ENCODE measurements at regions not wholly inside any gene's neighbourhood (a gene's known extent, or its start where the extent isn't known, plus 50 kb on each side); places are given as distances from the start of the nearest gene placed in this dataset.

DNA sequence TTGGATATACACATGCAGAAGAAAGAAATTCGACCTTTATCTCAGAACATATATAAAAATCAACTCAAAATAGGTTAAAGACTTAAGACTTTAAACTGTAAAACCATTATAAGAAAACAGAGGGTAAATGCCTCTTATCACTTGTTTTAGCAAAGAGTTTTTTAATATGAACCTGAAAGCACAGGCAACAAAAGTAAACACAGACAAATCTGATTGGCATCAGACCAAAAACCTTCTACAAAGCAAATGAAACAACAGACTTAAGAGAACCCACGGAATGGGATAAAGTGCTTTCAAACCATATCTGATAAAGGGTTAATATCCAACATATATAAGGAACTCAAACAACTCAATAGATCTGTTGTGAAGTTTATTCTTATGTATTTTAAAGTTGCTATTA lies 309.9 kb upstream of the OPRM1 start:
- no peaks in the 10 kb centered on the region for H3K36me3 Mint-ChIP-seq

DNA sequence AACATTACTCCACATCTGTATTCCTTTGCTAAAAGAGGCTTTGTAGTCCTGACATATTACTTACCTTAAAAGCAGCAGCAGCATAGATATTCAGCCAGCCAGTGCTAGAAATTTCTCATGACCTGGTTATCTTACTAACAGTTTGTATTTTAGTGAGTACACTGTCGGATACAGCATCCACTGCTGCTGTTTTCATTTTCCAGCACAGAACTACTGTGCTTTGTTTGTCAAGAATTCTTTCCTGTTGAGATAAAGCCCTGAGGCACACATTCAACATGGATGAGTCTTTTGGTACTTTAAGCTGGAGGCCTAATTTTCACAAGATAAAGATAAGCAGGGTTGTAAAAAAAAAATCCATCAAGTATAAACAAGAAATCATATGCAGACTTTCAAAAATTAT lies 311.2 kb upstream of the OPRM1 start:
- Mint-ChIP-seq H3K4me3 (no peak overlapping the region), H3K27ac (no peak overlapping the region), H3K27me3 (no peaks in the 10 kb centered on the region), H3K36me3 (no peaks in the 10 kb centered on the region), H3K9me3 (peaks cover 0 to 15% (median 4%) of the 10 kb centered on the region in 3 donors), H3K4me1 (no peaks in the 10 kb centered on the region)
- Histone ChIP-seq H3K4me1 (ENCODE audit: control insufficient read depth in 1 of 2, extremely low read depth in 1 of 2, insufficient read depth in 2 of 2, low read length in 2 of 2) (no peaks in the 10 kb centered on the region), H3K4me3 (ENCODE audit: control insufficient read depth in 1 of 2, extremely low read depth in 1 of 2, low read length in 1 of 2) (no peak overlapping the region), H3K9me3 (no peaks in the 10 kb centered on the region), H3K36me3 (ENCODE audit: control insufficient read depth in 2 of 2, extremely low read depth in 1 of 2, insufficient read depth in 1 of 2, low read length in 1 of 2) (no peaks in the 10 kb centered on the region), H3K27ac (ENCODE audit: low read length) (no peak overlapping the region), H3K27me3 (replicated peaks in 1 of 2; ENCODE audit: control insufficient read depth in 2 of 2, extremely low read depth in 1 of 2, insufficient read depth in 2 of 2, low read length in 1 of 2) (no peaks in the 10 kb centered on the region)
- WGBS (ENCODE audit: insufficient coverage) = 20% methylated on average over 1 of the region's 1 CpG
- ATAC-seq (replicated peaks in 1 of 4) (no peak), DNase-seq (no peak)
- ChIA-PET POLR2A (no interaction called here), CTCF (no interaction called here)

More for the DNA sequence above, 309.9 kb upstream of the OPRM1 start:
- Histone ChIP-seq H3K27ac (ENCODE audit: low read length) (no peak overlapping the region), H3K4me3 (ENCODE audit: control insufficient read depth in 1 of 2, extremely low read depth in 1 of 2, low read length in 1 of 2) (no peak overlapping the region), H3K9me3 (no peaks in the 10 kb centered on the region), H3K36me3 (ENCODE audit: control insufficient read depth in 2 of 2, extremely low read depth in 1 of 2, insufficient read depth in 1 of 2, low read length in 1 of 2) (no peaks in the 10 kb centered on the region), H3K4me1 (ENCODE audit: control insufficient read depth in 1 of 2, extremely low read depth in 1 of 2, insufficient read depth in 2 of 2, low read length in 2 of 2) (no peaks in the 10 kb centered on the region), H3K27me3 (replicated peaks in 1 of 2; ENCODE audit: control insufficient read depth in 2 of 2, extremely low read depth in 1 of 2, insufficient read depth in 2 of 2, low read length in 1 of 2) (no peaks in the 10 kb centered on the region)
- peaks cover 0 to 15% (median 4%) of the 10 kb centered on the region in 3 donors for H3K9me3 Mint-ChIP-seq
- H3K4me1 Mint-ChIP-seq = no peaks in the 10 kb centered on the region
- WGBS (ENCODE audit: insufficient coverage) = no CpG with 5 or more reads among the region's 2 CpGs
- H3K27me3 Mint-ChIP-seq = no peaks in the 10 kb centered on the region
- DNase-seq (no peak), ATAC-seq (replicated peaks in 1 of 4) (no peak)
- POLR2A ChIA-PET = no interaction called here
- no peak overlapping the region for H3K27ac Mint-ChIP-seq
- CTCF ChIA-PET = no interaction called here
- H3K4me3 Mint-ChIP-seq = no peak overlapping the region

DNA sequence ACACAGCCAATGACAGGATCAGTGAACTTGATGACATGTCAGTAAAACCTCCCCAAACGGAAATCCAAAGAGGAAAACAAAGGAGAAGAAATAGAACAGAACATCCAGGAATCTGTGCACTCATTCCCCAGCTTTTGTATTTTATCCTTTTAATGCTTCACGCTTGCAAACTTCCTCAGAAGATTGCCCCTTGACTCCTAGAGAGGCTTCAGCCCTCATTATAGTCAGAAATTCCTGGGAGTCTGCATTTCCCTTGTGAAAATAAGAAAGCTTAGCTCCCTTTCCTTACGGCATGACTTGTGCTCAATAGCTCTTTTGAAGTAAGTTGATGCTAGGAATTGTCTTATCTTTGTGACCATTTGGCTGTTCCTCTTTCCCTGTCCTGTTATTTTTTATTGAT lies 313.6 kb upstream of the OPRM1 start:
- Mint-ChIP-seq H3K27ac (no peak overlapping the region), H3K27me3 (no peaks in the 10 kb centered on the region), H3K9me3 (peaks cover 2 to 5% (median 4%) of the 10 kb centered on the region in 3 donors), H3K4me3 (no peak overlapping the region), H3K4me1 (no peaks in the 10 kb centered on the region), H3K36me3 (no peaks in the 10 kb centered on the region)
- H3K4me3 ChIP-seq (ENCODE audit: control insufficient read depth in 1 of 2, extremely low read depth in 1 of 2, low read length in 1 of 2) = no peak overlapping the region
- H3K36me3 ChIP-seq (ENCODE audit: control insufficient read depth in 2 of 2, extremely low read depth in 1 of 2, insufficient read depth in 1 of 2, low read length in 1 of 2) = no peaks in the 10 kb centered on the region
- ChIA-PET CTCF (no interaction called here), POLR2A (no interaction called here)
- H3K4me1 ChIP-seq (ENCODE audit: control insufficient read depth in 1 of 2, extremely low read depth in 1 of 2, insufficient read depth in 2 of 2, low read length in 2 of 2) = no peaks in the 10 kb centered on the region
- H3K27ac ChIP-seq (ENCODE audit: low read length) = no peak overlapping the region
- H3K27me3 ChIP-seq (replicated peaks in 1 of 2; ENCODE audit: control insufficient read depth in 2 of 2, extremely low read depth in 1 of 2, insufficient read depth in 2 of 2, low read length in 1 of 2) = no peaks in the 10 kb centered on the region
- no peak for ATAC-seq (replicated peaks in 1 of 4)
- DNase-seq = no peak
- no peaks in the 10 kb centered on the region for H3K9me3 ChIP-seq
- no CpG with 5 or more reads among the region's 3 CpGs for WGBS (ENCODE audit: insufficient coverage)

DNA sequence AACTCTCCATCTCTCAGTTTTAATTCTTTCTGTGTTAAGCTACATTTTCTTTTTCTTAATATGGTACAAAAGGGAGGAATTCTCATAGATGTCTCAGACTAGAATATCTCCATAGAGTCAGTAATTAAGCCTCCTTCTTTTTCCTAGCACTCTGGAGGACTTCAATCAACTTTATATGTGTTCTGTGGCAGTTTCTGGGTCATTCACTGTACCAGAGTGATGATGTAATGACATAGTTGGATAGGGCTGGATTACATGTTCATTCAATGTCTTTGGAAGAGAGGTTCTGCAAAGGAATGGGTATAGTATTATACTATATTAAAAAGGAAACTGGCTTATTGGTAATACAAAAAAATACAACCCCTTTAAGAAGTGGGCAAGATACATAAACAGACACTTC lies 318.3 kb upstream of the OPRM1 start:
- Histone ChIP-seq H3K4me3 (ENCODE audit: control insufficient read depth in 1 of 2, extremely low read depth in 1 of 2, low read length in 1 of 2) (no peak overlapping the region), H3K4me1 (ENCODE audit: control insufficient read depth in 1 of 2, extremely low read depth in 1 of 2, insufficient read depth in 2 of 2, low read length in 2 of 2) (no peaks in the 10 kb centered on the region), H3K9me3 (no peaks in the 10 kb centered on the region), H3K27ac (ENCODE audit: low read length) (no peak overlapping the region), H3K36me3 (ENCODE audit: control insufficient read depth in 2 of 2, extremely low read depth in 1 of 2, insufficient read depth in 1 of 2, low read length in 1 of 2) (no peaks in the 10 kb centered on the region), H3K27me3 (replicated peaks in 1 of 2; ENCODE audit: control insufficient read depth in 2 of 2, extremely low read depth in 1 of 2, insufficient read depth in 2 of 2, low read length in 1 of 2) (no peaks in the 10 kb centered on the region)
- Mint-ChIP-seq H3K4me3 (no peak overlapping the region), H3K27me3 (peaks cover 0 to 4% of the 10 kb centered on the region in 2 donors), H3K9me3 (peaks cover 2 to 4% (median 3%) of the 10 kb centered on the region in 3 donors), H3K27ac (no peak overlapping the region), H3K36me3 (no peaks in the 10 kb centered on the region), H3K4me1 (no peaks in the 10 kb centered on the region)
- no peak for DNase-seq
- ATAC-seq (replicated peaks in 1 of 4) = no peak
- ChIA-PET CTCF (no interaction called here), POLR2A (no interaction called here)

DNA sequence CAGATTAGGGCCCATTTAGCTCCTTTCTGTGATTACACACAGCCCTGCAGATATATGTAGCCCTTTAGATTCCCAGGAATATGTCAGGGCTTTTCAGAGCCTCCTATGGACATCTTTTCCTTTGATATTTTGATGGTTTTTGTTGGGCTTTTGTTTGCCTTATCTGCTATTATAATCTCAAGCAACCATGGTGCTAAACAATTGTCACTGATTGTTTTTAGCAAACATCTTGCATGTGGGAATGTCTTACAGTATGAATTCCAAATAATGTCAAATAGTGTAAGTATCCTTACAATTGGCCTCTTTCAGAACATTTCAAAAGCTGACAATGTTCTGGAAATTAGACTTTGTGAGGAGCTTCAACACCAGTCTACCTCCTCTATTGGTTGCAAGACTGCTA lies 333.6 kb upstream of the OPRM1 start:
- Mint-ChIP-seq H3K4me3 (no peak overlapping the region), H3K27ac (no peak overlapping the region), H3K9me3 (peaks cover 7 to 16% (median 8%) of the 10 kb centered on the region in 3 donors), H3K4me1 (no peaks in the 10 kb centered on the region), H3K36me3 (no peaks in the 10 kb centered on the region), H3K27me3 (no peaks in the 10 kb centered on the region)
- DNase-seq = no peak
- no peaks in the 10 kb centered on the region for H3K36me3 ChIP-seq (ENCODE audit: control insufficient read depth in 2 of 2, extremely low read depth in 1 of 2, insufficient read depth in 1 of 2, low read length in 1 of 2)
- ChIA-PET POLR2A (no interaction called here), CTCF (no interaction called here)
- no peak overlapping the region for H3K4me3 ChIP-seq (ENCODE audit: control insufficient read depth in 1 of 2, extremely low read depth in 1 of 2, low read length in 1 of 2)
- no peaks in the 10 kb centered on the region for H3K27me3 ChIP-seq (replicated peaks in 1 of 2; ENCODE audit: control insufficient read depth in 2 of 2, extremely low read depth in 1 of 2, insufficient read depth in 2 of 2, low read length in 1 of 2)
- no peak for ATAC-seq (replicated peaks in 1 of 4)
- no peaks in the 10 kb centered on the region for H3K4me1 ChIP-seq (ENCODE audit: control insufficient read depth in 1 of 2, extremely low read depth in 1 of 2, insufficient read depth in 2 of 2, low read length in 2 of 2)
- H3K9me3 ChIP-seq = no peaks in the 10 kb centered on the region
- no peak overlapping the region for H3K27ac ChIP-seq (ENCODE audit: low read length)

DNA sequence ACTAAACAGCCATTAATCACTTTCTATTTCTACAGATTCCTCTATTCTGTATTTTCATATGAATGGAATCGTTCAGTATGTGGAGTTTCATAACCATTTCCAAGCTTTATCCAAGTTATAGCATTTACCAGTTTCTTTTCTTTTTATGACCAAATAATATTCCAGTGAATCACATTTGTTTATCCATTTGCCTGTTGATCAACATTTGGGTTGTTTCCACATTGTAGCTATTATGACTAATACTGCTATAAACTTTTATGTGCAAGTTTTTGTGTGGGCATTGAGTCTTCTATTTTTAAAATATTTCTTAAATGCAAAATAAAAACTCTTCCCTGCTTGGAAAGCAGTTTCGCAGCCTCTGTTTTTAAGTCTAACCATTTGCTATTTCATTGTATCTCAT lies 336.4 kb upstream of the OPRM1 start:
- H3K9me3 Mint-ChIP-seq = peaks cover 7 to 16% (median 8%) of the 10 kb centered on the region in 3 donors
- Histone ChIP-seq H3K27me3 (replicated peaks in 1 of 2; ENCODE audit: control insufficient read depth in 2 of 2, extremely low read depth in 1 of 2, insufficient read depth in 2 of 2, low read length in 1 of 2) (no peaks in the 10 kb centered on the region), H3K27ac (ENCODE audit: low read length) (no peak overlapping the region), H3K4me3 (ENCODE audit: control insufficient read depth in 1 of 2, extremely low read depth in 1 of 2, low read length in 1 of 2) (no peak overlapping the region), H3K9me3 (no peaks in the 10 kb centered on the region), H3K4me1 (ENCODE audit: control insufficient read depth in 1 of 2, extremely low read depth in 1 of 2, insufficient read depth in 2 of 2, low read length in 2 of 2) (no peaks in the 10 kb centered on the region), H3K36me3 (ENCODE audit: control insufficient read depth in 2 of 2, extremely low read depth in 1 of 2, insufficient read depth in 1 of 2, low read length in 1 of 2) (no peaks in the 10 kb centered on the region)
- no peaks in the 10 kb centered on the region for H3K36me3 Mint-ChIP-seq
- ChIA-PET CTCF (no interaction called here), POLR2A (no interaction called here)
- ATAC-seq (replicated peaks in 1 of 4) (no peak), DNase-seq (no peak)
- H3K4me1 Mint-ChIP-seq = no peaks in the 10 kb centered on the region
- no peaks in the 10 kb centered on the region for H3K27me3 Mint-ChIP-seq
- H3K27ac Mint-ChIP-seq = no peak overlapping the region
- H3K4me3 Mint-ChIP-seq = no peak overlapping the region
- no CpG with 5 or more reads among the region's 2 CpGs for WGBS (ENCODE audit: insufficient coverage)

DNA sequence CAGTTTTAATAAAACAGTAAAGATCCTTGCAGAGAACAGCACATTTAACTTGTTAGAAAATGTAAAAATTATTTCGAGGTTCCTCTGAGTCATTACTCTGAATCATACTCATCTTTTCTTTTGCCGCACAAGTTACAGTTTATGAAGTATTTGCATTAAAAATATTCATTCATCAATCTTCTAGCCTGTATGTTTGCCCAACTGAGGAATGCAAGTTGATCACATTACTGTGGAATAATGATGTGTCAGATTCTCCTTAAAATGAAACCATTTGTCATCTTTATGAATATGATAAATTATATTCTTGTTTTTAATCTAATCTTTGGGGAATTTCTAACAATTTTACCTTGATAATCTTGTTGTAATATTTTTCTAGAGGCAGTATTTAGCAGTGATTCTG lies 340.4 kb upstream of the OPRM1 start:
- no peaks in the 10 kb centered on the region for H3K36me3 Mint-ChIP-seq
- Histone ChIP-seq H3K4me3 (ENCODE audit: control insufficient read depth in 1 of 2, extremely low read depth in 1 of 2, low read length in 1 of 2) (no peak overlapping the region), H3K4me1 (ENCODE audit: control insufficient read depth in 1 of 2, extremely low read depth in 1 of 2, insufficient read depth in 2 of 2, low read length in 2 of 2) (no peaks in the 10 kb centered on the region), H3K27ac (ENCODE audit: low read length) (no peak overlapping the region), H3K36me3 (ENCODE audit: control insufficient read depth in 2 of 2, extremely low read depth in 1 of 2, insufficient read depth in 1 of 2, low read length in 1 of 2) (no peaks in the 10 kb centered on the region), H3K27me3 (replicated peaks in 1 of 2; ENCODE audit: control insufficient read depth in 2 of 2, extremely low read depth in 1 of 2, insufficient read depth in 2 of 2, low read length in 1 of 2) (no peaks in the 10 kb centered on the region), H3K9me3 (no peaks in the 10 kb centered on the region)
- DNase-seq (no peak), ATAC-seq (replicated peaks in 1 of 4) (no peak)
- no CpG with 5 or more reads among the region's 2 CpGs for WGBS (ENCODE audit: insufficient coverage)
- no peaks in the 10 kb centered on the region for H3K4me1 Mint-ChIP-seq
- no peak overlapping the region for H3K4me3 Mint-ChIP-seq
- peaks cover 0 to 16% (median 2%) of the 10 kb centered on the region in 3 donors for H3K9me3 Mint-ChIP-seq
- ChIA-PET CTCF (no interaction called here), POLR2A (no interaction called here)
- peaks cover 0 to 7% of the 10 kb centered on the region in 2 donors for H3K27me3 Mint-ChIP-seq
- no peak overlapping the region for H3K27ac Mint-ChIP-seq
